H7 (cell line): ENCODE measurements at regions not wholly inside any gene's neighbourhood (a gene's known extent, or its start where the extent isn't known, plus 50 kb on each side); places are given as distances from the start of the nearest gene placed in this dataset.

Experiments
- DNase-seq: peaks from one replicate; pipeline ENCODE4 v3.0.0; 2012
- H3K27me3 ChIP-seq: 2 replicates; pipeline ENCODE4 v1.6.0; 2011; ENCODE audit warnings: mild to moderate bottlenecking, low read length; ENCODE audit not compliant: control insufficient read depth, insufficient read depth
- H3K36me3 ChIP-seq: replicated peaks from 2 replicates; pipeline ENCODE4 v1.5.1; 2011; ENCODE audit warnings: low read length; ENCODE audit not compliant: control insufficient read depth, insufficient read depth
- H3K4me3 ChIP-seq: 2 replicates; pipeline ENCODE4 v1.5.1; 2011; ENCODE audit warnings: low read depth, mild to moderate bottlenecking, control low read depth, low read length, moderate library complexity; ENCODE audit not compliant: insufficient read depth

DNA sequence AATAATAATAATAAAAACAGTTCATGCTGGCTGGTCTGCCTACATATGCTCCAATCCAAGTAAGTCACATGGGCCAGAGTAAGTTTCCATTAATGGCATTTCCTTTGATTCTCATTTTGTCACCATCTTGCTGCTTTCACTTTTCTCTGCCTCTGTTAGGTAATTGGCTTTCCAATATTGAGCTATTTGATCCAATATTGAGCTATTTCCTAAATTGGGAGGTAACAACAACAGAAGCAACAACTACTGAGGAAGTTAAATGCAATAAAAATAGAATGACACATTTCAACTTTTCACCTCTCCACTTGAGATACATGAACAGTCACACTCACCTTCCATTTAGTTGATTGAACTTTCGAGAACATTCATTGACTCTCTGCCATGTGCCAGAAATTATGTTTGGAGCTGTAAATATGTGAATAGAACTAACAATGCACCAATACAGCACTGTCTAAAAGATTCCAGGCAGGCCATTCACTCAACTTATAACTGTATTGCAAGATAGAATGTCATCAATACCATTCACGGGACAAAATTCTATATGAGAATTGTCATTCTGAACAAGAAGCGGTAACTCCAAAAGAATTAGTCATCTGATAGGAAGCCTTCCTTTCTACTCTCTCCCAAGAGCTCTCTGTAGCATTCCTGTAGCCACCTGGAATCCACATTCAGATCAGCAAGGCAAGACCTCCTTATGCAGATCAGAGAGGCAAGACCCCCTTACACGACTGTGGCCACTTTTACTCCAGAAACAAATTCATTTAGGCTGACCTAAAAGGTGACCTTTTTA lies 136.4 kb downstream of the PHLDA1 start:
- H3K36me3 ChIP-seq = no peaks in the 10 kb centered on the region
- no peak for DNase-seq
- no peaks in the 10 kb centered on the region for H3K27me3 ChIP-seq

DNA sequence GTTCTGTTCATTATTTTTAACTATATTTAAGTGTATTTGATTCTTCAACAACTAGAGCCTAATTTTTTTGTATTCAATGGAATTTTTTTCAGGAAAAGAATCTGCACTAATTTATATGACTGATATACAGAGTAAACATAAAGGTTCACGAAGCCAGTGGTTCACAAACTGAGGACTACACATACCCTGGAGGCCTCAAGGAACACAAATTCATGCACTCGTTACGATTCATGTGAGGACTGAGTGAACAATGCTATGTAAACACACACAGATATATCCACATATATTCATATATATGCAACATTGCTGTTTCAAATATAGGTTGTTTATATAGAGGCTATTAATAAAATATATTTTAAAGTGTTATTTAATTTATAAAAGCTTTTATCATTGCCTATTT lies 137.8 kb downstream of the PHLDA1 start:
- Histone ChIP-seq H3K27me3 (no peaks in the 10 kb centered on the region), H3K36me3 (no peaks in the 10 kb centered on the region), H3K4me3 (no peak overlapping the region)
- no peak for DNase-seq

More for the DNA sequence above, 136.4 kb downstream of the PHLDA1 start:
- no peak overlapping the region for H3K4me3 ChIP-seq

- no peak overlapping the region for H3K4me3 ChIP-seq
- no peak for DNase-seq
- no peaks in the 10 kb centered on the region for H3K27me3 ChIP-seq
- no peaks in the 10 kb centered on the region for H3K36me3 ChIP-seq
Measured at GRCh38 chr12:75892731-75893408, 138.7 kb downstream of the PHLDA1 start.

GRCh38 chr12:75891072-75891471 lies 140.5 kb downstream of the PHLDA1 start:
- no peak for DNase-seq
- no peaks in the 10 kb centered on the region for H3K36me3 ChIP-seq
- H3K27me3 ChIP-seq = no peaks in the 10 kb centered on the region
- H3K4me3 ChIP-seq = no peak overlapping the region

GRCh38 chr12:75890660-75891059 lies 140.9 kb downstream of the PHLDA1 start:
- no peak for DNase-seq
- Histone ChIP-seq H3K4me3 (no peak overlapping the region), H3K36me3 (no peaks in the 10 kb centered on the region), H3K27me3 (no peaks in the 10 kb centered on the region)

DNA sequence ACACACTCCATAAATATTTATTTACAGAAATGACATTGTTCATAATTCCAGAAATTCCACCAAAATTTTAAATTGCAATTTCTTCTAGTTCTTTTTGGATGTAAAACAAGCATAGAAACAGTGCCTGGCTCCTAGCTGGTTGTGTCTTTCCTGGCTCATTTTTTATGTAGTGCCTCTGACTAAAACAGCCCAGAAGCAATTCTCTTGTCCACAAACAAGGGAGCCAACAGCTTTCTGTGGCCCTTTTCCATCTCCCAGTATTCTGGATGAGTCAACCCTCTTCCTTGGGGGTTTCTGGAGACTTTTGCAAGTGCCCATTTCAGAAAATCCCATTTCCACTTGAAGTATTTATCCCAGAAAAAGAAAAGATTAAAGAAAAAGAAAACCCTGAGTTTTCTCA lies 141.4 kb downstream of the PHLDA1 start:
- DNase-seq = no peak
- no peaks in the 10 kb centered on the region for H3K27me3 ChIP-seq
- H3K36me3 ChIP-seq = no peaks in the 10 kb centered on the region
- H3K4me3 ChIP-seq = no peak overlapping the region

- H3K36me3 ChIP-seq = no peaks in the 10 kb centered on the region
- no peaks in the 10 kb centered on the region for H3K27me3 ChIP-seq
- H3K4me3 ChIP-seq = no peak overlapping the region
- DNase-seq = no peak
Measured at GRCh38 chr12:75888874-75889613, 142.5 kb downstream of the PHLDA1 start.

GRCh38 chr12:75888399-75888798 lies 143.2 kb downstream of the PHLDA1 start:
- no peak for DNase-seq
- Histone ChIP-seq H3K36me3 (no peaks in the 10 kb centered on the region), H3K27me3 (no peaks in the 10 kb centered on the region), H3K4me3 (no peak overlapping the region)

DNA sequence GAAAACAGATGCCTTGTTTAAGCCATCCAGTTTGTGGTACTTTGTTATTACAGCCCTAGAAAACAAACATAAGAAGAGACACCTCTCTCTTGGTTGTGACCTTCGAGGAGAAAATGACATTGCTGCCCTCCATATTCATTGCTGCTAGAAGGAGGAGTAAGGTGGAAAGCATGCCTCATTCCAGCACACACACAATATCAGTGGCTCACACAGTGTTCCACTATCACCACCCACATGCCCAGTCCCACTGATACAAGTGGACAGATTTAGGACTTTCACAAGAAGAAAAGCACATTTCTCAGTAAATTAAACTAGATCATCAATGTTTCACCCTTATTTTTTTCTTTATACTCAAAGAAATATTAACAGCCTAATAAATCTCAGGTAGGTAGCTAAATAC lies 143.6 kb downstream of the PHLDA1 start:
- DNase-seq = no peak
- H3K27me3 ChIP-seq = no peaks in the 10 kb centered on the region
- H3K4me3 ChIP-seq = no peak overlapping the region
- no peaks in the 10 kb centered on the region for H3K36me3 ChIP-seq

- peak; percentile 24 for DNase-seq
- Histone ChIP-seq H3K27me3 (no peaks in the 10 kb centered on the region), H3K36me3 (no peaks in the 10 kb centered on the region), H3K4me3 (no peak overlapping the region)
Measured at GRCh38 chr12:75884465-75884985, 147.1 kb downstream of the PHLDA1 start.

- Histone ChIP-seq H3K36me3 (no peaks in the 10 kb centered on the region), H3K27me3 (no peaks in the 10 kb centered on the region), H3K4me3 (no peak overlapping the region)
- no peak for DNase-seq
Measured at GRCh38 chr12:75883241-75883640, 148.3 kb downstream of the PHLDA1 start.

GRCh38 chr12:75882421-75882820 lies 149.2 kb downstream of the PHLDA1 start:
- Histone ChIP-seq H3K4me3 (no peak overlapping the region), H3K27me3 (no peaks in the 10 kb centered on the region), H3K36me3 (no peaks in the 10 kb centered on the region)
- DNase-seq = no peak

- Histone ChIP-seq H3K27me3 (no peaks in the 10 kb centered on the region), H3K36me3 (no peaks in the 10 kb centered on the region), H3K4me3 (no peak overlapping the region)
- no peak for DNase-seq
Measured at GRCh38 chr12:75881920-75882319, 149.7 kb downstream of the PHLDA1 start.

DNA sequence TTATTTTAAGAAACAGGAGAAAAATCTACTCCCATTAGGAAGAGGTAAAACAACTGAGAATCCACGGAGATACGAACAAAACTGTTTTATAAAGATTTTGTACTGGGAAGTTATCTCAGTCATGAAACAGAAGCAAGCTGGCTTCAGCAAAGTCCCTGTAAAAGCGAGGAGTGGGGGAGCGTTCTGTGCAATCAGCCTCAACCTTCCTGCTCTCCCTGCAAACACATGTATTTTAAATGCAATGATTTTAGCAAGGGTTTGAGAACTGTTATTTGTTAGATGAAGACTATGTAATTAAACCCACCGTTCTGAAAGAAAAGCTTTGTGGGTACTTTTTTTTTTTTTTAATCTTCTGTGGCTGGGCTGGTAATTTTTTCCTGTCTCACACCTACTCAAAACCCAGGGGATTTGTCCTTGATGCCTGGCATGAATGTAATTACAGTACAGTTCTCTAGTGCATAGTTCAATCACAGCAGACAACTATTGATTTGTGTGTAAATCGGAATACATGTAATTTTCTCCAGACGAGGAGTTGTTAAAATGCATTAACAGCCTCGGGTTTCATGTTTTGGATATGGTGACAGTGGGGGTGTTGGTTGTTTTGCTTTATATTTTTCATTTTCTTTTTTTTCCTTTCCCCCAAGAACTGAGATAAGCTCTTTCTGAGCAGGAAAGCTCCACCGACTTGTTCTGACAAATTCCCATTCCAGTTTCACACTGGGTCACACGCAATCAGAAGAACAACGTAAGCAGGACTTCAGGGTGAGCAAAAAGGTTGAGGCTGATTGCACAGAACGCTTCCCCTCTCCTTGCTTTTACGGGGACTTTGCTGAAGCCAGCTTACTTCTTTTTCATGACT lies 153.6 kb downstream of the PHLDA1 start:
- no peaks in the 10 kb centered on the region for H3K36me3 ChIP-seq
- no peaks in the 10 kb centered on the region for H3K27me3 ChIP-seq
- no peak for DNase-seq
- no peak overlapping the region for H3K4me3 ChIP-seq
